Endothelial cell of umbilical vein (primary cell): ENCODE measurements at regions not wholly inside any gene's neighbourhood (a gene's known extent, or its start where the extent isn't known, plus 50 kb on each side); places are given as distances from the start of the nearest gene placed in this dataset.

Experiments
- EZH2 ChIP-seq: IDR thresholded peaks from 2 replicates; pipeline ENCODE4 v1.6.1; 2012; ENCODE audit warnings: borderline replicate concordance, low read depth, mild to moderate bottlenecking, moderate library complexity, low read length, inconsistent platforms; ENCODE audit not compliant: severe bottlenecking
- FOS ChIP-seq: IDR thresholded peaks from 2 replicates; pipeline ENCODE4 v1.6.1; 2011; ENCODE audit warnings: mild to moderate bottlenecking, low read length, moderate library complexity, borderline replicate concordance; ENCODE audit not compliant: insufficient read depth
- JUN ChIP-seq: IDR thresholded peaks from 2 replicates; pipeline ENCODE4 v1.6.1; 2011; ENCODE audit warnings: borderline replicate concordance, low read depth; ENCODE audit not compliant: insufficient read length, insufficient read depth
- MYC ChIP-seq: IDR thresholded peaks from one replicate; pipeline ENCODE4 v1.6.1; 2011; ENCODE audit warnings: mild to moderate bottlenecking, low read depth, low read length
- POLR2A ChIP-seq: IDR thresholded peaks from 2 replicates; pipeline ENCODE4 v1.6.1; 2012; ENCODE audit warnings: low read depth, mild to moderate bottlenecking, control low read depth, low read length
- POLR2AphosphoS5 ChIP-seq: IDR thresholded peaks from 2 replicates; pipeline ENCODE4 v1.6.1; 2012; ENCODE audit warnings: low read depth, mild to moderate bottlenecking, control low read depth, low read length, moderate library complexity; ENCODE audit not compliant: insufficient read depth
- TF ChIP-seq, protein P1 (sequence below), 2 donors: IDR thresholded peaks; 1 replicate in 1 of 2; 2 replicates in 1 of 2; pipeline ENCODE4 v1.5.1; 2011; ENCODE audit warnings: low read length in 2 of 2, mild to moderate bottlenecking in 2 of 2, moderate library complexity in 2 of 2, control low read depth in 1 of 2, inconsistent platforms in 1 of 2, low read depth in 1 of 2; ENCODE audit not compliant: insufficient read depth in 1 of 2; ENCODE audit errors: extremely low read depth in 1 of 2
- TF ChIP-seq, protein P2 (sequence below): IDR thresholded peaks from 2 replicates; pipeline ENCODE4 v1.6.1; 2011; ENCODE audit not compliant: insufficient read depth, insufficient read length

DNA sequence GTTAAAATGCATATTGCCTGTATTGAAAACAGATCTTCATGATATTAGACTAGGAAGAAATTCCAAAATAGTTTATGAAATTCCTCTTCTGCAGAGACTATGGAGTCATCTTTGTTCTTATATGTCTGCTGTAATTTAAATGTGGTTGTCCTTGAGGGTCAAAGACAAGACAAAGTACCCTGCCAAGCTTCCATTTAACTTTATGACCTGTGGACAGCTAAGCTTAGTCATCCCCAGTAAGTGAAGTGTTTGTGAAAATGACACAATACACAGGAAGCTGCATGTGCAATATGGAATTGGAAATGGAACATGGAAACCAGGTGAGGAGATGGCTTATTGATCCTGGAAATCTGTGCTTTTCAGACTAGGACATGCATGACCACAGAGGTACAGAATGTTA is 68.5 kb upstream of the GBE1 start:
- no peak for TF ChIP-seq JUN
- TF ChIP-seq, protein P1, sequence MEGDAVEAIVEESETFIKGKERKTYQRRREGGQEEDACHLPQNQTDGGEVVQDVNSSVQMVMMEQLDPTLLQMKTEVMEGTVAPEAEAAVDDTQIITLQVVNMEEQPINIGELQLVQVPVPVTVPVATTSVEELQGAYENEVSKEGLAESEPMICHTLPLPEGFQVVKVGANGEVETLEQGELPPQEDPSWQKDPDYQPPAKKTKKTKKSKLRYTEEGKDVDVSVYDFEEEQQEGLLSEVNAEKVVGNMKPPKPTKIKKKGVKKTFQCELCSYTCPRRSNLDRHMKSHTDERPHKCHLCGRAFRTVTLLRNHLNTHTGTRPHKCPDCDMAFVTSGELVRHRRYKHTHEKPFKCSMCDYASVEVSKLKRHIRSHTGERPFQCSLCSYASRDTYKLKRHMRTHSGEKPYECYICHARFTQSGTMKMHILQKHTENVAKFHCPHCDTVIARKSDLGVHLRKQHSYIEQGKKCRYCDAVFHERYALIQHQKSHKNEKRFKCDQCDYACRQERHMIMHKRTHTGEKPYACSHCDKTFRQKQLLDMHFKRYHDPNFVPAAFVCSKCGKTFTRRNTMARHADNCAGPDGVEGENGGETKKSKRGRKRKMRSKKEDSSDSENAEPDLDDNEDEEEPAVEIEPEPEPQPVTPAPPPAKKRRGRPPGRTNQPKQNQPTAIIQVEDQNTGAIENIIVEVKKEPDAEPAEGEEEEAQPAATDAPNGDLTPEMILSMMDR (IDR thresholded peaks at IDR 0.05; ENCODE audit: extremely low read depth in 1 of 2, insufficient read depth in 1 of 2, low read depth in 1 of 2, low read length in 2 of 2): no peak
- no peak for TF ChIP-seq POLR2A
- no peak for TF ChIP-seq MYC
- TF ChIP-seq, protein P2, sequence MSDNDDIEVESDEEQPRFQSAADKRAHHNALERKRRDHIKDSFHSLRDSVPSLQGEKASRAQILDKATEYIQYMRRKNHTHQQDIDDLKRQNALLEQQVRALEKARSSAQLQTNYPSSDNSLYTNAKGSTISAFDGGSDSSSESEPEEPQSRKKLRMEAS: no peak
- no peak for TF ChIP-seq POLR2AphosphoS5
- TF ChIP-seq EZH2: no peak
- no peak for TF ChIP-seq FOS
